ENCODE measurements at regions not wholly inside any gene's neighbourhood (a gene's known extent, or its start where the extent isn't known, plus 50 kb on each side); places are given as distances from the start of the nearest gene placed in this dataset.
"Not testable (repeated sequence)": the region's sequence is repeated elsewhere in the genome, so short reads cannot be mapped to it uniquely, and the experiment has no call there.

DNA sequence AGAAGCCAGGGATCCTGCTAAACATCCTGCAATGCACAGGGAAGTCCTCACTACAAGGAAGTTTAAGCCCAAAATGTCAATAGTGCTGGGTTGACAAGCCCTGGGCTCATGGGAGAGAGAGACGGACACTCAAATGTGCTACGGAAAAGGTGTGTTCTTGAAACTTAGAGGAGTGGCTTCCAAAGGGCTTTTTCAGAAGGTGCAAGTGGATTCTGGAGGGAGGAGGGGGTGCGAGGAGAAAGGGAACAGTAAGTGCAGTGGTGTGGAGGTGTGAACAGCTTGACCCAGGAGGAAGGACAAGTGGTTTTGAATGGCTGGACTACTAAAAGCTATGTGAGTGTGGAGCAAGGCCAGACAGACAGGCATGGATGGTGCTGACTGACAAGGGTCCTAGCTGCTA, 50.4 kb upstream of the CECR2 start:
- DNase-seq = no peak

DNA sequence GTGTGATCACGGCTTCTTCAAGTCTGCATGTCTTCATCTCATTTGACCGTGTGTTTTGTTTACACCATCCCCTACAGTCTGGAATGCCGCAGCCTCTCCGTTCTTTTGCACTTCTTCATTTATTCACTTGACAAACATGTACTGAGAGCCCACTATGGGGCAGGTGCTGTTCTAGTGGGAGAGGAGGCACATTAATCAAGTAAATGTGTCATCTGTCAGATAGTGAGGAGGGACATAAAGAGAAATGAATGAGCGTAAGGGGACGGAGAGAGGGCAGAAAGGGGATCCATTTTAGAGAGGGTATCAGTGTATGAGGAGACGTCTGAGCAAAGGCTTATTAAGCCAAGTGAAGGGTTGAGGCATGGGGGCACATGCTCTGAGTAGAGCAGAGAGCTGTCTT, 54.0 kb upstream of the CECR2 start:
- DNase-seq = no peak

DNA sequence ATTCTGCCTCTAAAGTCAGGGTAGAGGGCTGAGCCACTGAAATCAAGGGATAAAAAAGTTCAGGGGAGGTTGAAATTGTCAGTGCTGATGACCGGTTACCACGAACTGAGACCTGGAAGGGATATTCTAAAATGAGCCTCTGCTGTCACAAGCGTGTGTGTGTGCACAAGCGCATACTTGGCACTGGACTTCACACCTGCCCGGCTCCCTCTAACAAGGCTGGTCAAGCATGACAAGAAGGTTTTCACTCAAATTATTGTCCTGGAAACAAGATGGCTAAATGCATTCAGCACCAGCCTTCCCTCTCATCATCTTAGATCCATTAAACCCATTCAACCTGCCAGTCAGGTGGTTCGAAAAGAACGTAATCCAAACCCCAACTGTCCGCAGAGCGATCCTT, 54.8 kb upstream of the CECR2 start:
- DNase-seq = no peak

DNA sequence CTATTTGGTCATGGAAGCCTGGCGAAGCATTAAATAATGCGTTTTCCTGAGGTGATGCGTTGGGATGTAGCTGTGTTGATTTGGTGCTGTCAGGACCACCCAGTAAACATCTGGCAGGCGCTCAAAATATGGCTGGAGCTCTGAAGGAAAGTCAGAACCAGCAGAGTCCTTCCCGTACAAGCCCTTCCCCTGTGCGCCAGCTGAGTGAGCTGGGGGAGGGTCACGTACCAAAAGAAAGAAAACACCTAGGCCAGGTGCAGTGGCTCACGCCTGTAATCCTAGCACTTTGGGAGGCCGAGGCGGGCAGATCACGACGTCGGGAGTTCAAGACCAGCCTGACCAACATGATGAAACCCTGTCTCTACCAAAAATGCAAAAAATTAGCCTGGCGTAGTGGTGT, 55.6 kb upstream of the CECR2 start:
- no peak for DNase-seq

DNA sequence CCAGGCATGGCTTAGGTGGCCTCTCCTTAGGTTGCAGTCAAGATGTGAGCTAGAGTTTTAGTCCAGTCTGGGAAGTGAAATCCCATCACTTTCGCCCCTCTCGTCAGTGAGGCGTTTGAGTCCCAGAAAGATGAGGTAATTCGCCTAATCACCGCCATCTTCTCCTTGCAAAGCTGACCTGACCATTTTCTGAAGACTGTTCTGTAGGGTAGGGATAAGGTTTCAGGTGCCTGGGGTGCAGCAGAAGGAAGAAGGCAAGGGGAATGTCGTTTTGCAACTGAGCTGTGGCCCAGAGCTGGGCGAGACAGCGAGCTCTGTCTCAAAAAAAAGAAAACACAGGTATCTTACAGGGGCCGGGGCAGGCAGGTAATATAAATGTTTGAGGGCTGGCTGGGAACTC, 61.7 kb upstream of the CECR2 start:
- DNase-seq = no peak

DNA sequence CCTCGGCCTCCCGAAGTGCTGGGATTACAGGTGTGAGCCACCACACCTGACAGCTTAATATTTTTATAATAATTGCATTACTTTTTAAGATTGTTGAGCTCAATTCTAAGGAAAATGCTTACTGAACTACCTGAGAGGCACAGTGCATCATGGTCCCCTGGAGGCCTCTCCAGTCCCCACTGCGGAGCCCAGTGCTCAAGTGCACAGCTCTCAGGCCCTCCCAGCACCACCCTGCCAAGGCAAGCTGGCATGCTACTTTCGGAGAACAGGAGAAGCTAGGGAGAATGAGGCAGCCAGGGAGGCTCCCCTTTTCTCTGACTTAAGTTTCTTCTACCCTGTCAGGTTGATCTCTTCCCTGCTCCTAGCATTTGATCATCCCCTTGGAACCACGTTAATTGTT, 64.2 kb upstream of the CECR2 start:
- DNase-seq = no peak

DNA sequence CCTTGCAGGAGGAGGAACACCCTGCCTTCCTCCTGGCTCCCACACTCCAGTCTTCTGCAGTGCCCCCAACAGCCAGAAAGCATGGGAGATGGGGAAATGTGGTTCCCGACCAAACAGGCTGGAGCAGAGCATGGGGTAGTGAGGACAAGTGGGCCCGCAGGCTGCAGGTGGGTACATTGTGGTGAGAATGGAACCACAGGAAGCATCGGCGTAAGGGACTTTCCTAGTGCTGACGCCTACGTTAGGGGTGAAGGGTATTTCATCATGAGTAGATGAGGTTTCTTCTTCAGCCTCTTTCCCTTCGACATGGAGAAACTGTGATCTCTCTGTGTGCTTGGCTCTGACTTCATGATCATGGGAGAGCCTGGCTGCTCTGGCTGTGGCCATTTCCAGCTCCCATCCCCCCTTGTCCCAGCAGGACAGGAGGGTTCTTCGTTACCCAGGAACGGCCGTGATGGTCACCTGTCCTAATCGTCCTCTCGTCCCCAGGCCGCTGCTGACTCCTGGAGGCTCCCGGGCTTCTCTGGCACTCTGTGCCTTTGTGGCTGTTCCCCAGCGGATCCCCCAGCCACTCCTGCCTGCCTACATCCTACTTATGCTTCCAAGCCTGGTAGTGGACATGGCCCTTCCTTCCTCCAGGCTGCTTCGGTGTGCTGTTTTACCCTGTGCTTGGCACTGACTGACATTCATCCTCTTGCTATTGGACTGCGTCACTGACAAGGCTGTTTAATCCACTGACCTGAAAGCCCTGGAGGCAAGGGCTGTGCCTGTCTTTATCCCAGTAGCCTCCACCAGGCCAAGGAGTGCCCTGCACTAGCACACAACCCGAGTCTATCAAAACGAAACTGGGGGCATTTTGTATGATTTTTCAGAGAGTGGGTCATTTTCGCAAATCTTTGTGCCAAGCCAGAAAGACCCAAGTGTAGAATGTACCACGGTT, 65.2 kb upstream of the CECR2 start:
- peak; percentile 58 for DNase-seq

DNA sequence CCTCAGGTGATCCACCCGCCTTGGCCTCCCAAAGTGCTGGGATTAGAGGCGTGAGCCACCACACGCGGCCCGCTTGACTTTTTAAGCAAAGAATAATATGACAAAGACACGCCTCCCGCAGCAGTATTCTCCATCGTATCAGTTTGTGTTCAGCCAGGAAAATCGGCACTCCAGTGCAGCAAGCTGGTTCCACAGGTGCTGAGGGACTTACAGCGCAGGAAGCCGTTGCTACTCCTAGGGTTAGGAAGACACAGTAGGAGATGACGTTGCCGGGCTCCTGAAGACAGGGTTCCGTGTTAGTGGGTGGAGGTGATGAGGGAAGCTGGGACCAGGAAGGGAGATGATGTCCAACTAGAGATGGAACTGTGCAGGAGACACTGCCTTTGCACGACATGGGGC, 65.8 kb upstream of the CECR2 start:
- no peak for DNase-seq

DNA sequence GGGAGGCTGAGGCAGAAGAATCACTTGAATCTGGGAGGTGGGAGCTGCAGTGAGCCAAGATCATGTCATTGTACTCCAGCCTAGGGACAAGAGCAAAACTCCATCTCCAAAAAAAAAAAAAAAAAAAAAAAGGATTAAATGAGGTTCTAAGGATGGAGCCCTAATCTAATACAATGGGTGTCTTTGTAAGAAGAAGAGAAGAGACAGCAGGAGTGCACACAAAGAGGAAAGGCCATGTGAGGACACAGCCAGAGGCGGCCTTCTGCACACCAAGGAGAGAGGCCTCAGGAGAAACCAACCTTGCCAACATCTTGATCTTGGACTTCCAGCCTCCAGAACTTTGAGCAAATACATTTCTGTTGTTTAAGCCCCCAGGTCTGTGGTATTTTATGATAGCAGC, 66.6 kb upstream of the CECR2 start:
- DNase-seq = no peak

DNA sequence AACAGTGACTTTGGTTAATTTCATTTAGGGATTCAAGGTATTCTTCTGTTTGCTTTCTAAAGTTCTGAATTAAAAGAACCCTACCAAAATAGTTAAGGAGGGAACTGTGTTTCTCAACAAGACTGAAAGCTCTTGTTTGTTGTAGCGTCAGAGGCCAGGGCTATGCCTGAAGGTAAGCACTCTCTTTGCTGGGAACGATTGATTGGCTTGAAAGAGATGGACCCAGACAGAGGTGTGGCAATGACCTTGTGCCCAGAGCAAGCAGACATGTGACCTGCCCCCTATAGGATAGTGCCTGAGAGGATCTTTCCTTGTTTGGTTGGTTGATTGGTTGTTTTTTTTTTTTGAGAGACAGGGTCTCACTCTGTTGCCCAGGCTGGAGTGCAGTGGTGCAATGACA, 68.3 kb upstream of the CECR2 start:
- no peak for DNase-seq

DNA sequence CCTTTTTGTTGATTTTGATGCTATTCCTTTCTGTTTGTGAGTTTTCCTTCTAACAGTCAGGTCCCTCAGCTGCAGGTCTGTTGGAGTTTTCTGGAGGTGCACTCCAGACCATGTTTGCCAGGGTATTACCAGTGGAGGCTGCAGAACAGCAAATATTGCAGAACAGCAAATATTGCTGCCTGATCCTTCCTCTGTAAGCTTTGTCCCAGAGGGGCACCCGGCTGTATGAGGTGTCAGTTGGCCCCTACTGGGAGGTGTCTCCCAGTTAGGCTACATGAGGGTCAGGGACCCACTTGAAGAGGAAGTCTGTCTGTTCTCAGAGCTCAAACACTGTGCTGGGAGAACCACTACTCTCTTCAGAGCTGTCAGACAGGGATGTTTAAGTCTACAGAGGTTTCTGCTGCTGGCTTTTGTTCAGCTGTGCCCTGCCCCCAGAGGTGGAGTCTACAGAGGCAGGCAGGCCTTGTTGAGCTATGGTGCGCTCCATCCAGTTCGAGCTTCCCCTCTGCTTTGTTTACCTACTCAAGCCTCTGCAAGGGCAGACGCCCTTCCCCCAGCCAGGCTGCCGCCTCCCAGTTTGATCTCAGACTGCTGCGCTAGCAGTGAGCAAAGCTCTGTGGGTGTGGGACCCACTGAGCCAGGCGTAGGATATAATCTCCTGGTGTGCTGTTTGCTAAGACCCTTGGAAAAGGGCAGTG, 70.3 kb upstream of the CECR2 start:
- DNase-seq = not testable (repeated sequence)

DNA sequence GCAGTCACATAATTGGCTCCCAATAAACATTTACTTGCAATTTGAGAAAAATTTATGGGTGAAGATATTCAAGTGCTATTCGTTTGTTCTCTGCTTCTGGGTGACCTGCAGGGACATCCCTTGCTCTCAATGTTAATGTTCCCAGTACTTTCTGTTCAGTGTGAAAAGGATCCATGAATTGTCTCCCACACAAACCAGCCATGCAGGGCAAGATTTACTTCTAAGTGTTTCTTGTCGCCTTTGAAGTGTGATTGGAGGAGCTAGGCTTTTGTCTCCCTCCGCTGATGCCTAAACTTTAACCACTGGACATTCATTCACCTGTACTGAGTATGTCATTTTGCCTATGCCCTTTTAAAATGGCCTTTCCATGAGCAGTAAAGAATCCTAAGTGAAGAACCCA, 66.4 kb upstream of the ADA2 start:
- DNase-seq = no peak

DNA sequence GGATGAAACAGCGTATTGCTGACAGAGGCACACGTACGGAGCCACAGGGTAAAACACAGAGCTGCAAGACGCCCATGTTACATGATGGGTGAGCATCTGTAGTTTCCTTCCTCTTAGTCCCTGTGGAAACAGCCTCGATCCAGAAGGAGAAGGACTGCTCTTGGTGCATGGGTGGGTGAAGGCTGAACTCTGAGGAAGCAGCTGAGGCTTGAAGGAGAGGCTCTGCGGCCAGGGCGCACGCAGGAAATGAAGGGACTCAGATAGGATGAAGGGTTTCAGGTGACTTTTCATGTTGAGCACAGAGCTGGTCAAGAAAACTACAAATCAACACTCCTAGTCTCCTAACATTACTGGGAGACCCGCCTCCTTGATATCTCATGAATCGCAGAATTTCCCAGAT, 65.7 kb upstream of the ADA2 start:
- DNase-seq = no peak

DNA sequence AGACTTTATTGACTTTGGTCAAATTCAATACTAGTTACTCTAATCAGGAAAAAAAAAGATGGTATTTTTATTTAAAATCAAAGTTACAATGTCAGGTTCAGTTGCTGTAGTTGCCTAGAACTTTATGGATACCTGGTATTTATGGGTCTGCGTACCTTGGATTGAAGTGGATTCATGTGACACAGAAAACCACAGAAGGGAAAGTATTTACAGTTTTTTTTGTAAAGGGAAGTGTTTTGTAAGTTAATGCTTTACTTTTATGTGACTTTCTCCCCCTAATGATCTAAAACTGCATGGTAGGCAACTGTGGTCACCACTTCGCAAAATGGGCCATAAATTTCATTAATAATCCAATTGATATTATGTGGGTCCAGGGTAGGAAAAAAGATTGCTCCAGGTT, 65.2 kb upstream of the ADA2 start:
- no peak for DNase-seq

DNA sequence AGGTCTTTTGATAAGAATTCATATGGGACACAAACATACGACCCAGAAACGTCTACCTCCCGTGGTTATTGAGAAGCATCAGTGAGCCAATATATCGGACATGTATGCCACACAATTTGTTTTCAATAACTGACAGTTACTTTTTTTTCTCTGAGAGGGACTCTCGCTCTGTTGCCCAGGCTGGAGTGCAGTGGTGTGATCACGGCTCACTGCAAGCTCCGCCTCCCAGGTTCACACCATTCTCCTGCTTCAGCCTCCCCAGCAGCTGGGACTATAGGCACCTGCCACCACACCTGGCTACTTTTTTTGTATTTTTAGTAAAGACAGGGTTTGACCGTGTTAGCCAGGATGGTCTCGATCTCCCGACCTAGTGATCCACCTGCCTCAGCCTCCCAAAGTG, 64.6 kb upstream of the ADA2 start:
- DNase-seq = not testable (repeated sequence)

DNA sequence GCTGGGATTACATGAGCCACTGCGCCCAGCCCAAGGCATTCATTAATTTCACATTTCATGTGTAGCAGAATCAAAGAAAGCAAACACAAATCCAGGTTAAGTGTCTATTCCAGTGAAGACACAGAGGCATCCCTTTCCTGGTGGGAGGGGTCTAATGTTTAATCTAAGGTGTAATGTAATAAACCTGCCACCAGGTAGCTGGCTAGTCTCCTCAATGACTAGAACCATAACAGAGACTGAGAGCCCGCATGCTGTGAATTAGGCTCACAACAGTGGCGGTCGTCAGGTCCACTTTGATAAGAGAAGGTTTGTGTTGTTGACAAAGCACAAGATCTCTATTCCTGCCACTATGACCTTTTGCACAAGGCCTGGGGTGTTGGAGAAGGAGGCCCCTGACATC, 64.2 kb upstream of the ADA2 start:
- no peak for DNase-seq

DNA sequence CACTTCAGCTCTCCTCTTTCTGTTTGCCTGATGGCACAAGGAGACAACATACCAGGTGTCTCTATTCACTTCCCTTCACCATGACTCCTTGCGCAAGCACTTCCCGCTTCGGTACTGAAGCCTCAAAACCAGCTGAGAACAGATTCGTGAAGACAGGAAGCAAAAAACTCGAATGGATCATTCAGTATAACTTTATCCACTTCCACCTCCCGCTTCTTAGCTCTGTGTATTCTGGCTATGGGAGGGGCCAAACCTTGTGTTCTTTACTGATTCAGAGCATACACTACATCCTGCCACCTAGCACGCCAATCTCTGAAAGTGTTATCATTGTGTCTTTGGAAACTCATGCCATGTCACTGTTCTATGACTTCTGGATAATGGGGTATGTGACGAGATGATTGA, 62.2 kb upstream of the ADA2 start:
- DNase-seq = no peak

DNA sequence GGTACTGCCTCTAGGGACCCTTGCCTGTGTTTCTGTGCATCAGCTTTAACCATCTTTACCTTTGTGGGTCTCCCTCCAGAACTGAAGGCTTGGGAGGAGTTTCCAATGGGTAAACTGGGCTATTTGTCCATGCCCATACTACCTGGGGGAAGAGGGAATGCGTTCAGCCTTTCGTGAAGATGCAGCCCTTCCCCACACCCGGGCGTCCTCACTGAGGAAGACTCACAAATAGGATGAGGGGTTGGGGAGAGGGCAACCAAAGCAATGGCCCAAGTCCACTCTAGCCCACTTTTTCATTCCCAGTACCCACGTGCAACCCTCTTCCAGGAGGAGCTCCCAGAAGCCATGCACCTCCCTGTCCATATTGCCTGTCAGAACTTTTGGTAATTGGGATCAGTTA, 61.8 kb upstream of the ADA2 start:
- DNase-seq = no peak

DNA sequence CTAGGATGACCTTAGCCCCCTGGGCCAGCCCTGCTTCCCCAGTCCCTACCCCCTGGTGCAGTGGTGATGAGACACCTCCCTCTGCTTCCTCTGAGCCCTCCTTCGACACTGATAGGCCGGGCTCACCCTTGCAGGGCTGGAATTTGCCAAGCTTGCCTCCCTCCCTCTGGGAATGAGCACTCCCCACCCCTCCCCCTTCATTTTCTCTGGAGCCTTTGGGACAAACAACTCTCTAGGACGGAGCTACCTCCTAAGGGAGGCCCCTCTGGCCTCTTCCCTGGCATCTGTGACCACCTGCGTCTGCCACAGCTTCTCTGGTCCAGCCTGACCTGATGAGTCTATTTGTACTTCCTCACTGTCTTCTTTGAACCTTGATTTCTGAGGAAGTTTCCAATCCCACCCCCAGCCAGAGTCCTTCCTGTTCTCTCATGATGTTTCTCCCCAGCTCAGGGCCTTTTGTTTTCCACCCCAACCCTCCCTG, 53.3 kb upstream of the ADA2 start:
- DNase-seq = no peak

DNA sequence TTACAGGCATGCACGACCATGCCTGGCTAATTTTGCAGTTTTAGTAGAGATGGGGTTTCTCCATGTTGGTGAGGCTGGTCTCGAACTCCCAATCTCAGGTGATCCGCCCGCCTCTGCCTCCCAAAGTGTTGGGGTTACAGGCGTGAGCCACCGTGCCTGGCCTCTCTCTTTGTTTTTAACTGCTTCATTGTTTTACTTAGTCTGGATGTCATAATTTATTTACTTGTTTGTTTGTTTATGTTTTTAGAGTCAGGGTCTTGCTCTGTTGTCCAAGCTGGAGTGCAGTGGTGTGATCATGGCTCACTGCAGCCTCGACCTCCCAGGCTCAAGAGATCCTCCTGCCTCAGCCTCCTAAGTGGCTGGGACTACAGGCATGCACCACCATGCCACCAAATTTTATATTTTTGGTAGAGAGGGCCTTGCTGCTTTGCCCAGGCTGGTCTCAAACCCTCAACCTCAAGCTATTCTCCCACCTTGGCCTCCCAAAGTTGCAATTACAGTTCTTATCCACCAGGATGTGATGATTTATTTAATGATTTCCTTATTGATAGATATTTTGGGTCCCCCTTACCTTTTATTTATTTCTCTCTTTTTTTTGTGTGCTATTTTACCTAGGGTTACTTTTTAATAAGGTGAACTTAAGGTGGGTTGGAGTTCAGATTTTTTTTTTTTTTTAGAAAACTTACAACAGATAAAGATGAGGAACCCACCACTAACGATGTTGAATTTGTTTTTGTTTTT, 52.6 kb upstream of the ADA2 start:
- DNase-seq = no peak

DNA sequence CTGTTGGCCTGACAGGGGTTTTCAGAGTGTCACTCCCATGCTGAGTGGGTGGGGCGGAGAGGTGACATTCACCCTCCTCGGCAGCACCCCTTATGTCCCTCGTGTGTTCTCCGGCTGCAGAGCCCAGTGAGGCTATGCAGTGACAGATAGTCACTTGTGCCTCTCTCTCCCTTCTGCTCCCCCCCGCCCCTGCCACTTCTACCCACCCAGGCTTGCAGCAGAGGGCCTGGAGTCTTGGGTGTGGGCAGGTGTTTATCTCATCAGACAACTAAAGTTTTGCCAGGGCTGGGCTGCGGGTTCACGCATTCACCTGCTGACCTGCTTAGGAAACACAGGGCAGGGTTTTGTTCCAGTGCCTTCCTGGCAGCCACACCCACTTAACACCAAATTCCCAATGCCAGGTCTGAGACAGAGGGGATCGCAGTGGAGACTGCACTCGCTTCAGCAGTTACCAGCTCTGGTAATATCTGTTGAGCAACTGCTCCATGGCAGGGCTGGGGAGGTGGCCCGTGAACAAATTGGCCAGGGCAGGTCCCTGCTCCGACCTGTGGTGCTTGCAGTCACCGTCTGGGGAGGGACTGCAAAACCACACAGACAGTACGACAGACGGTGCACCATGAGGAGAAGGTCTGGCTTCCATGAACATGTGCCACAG, 50.5 kb upstream of the ADA2 start:
- no peak for DNase-seq

DNA sequence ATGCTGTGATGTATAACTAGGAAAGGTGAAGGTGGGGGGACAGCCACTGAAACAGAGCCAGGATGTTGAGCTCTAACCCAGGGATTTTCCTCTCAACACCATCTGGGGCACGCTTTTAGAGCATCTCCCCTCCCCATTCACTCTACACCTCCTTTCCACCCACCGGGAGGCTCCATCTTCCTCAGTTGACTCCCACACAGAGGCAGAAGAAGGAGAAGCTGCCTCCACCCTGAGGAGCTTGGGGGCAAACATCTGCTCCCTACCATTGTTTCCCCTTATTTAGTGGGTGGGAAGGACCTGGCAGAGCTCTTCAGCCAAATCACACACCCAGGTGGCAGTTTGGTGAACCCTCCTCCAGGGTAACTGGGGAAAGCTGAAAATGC, 50.0 kb upstream of the ADA2 start:
- no peak for DNase-seq
